CD4-positive, CD25-positive, alpha-beta regulatory T cell (primary cell): ENCODE measurements at regions not wholly inside any gene's neighbourhood (a gene's known extent, or its start where the extent isn't known, plus 50 kb on each side); places are given as distances from the start of the nearest gene placed in this dataset.

Source experiments
- ATAC-seq, 2 donors: fragments of 150-1000 bp; cut with Tn5 transposase; one replicate each; pipeline ENCODE4 v1.10.0; 2021; ENCODE audit warnings: low read depth in 2 of 2, moderate number of reproducible peaks in 2 of 2, moderate library complexity in 1 of 2
- DNase-seq, 3 donors: peaks; one replicate each; pipeline versions ENCODE4 v3.0.0 to v3.0.0-alpha.2; 2012 to 2022; ENCODE audit warnings: mixed read lengths in 1 of 3
- H3K27ac ChIP-seq: one replicate; pipeline ENCODE4 v1.7.0; 2013; ENCODE audit warnings: mild to moderate bottlenecking, low read length; ENCODE audit not compliant: insufficient read depth, poor library complexity, severe bottlenecking
- H3K27me3 ChIP-seq: one replicate; pipeline ENCODE4 v1.7.0; 2013; ENCODE audit warnings: low read length; ENCODE audit not compliant: control insufficient read depth, insufficient read depth
- H3K36me3 ChIP-seq: one replicate; pipeline ENCODE4 v1.7.0; 2013; ENCODE audit warnings: mild to moderate bottlenecking, low read length, moderate library complexity; ENCODE audit not compliant: control insufficient read depth, insufficient read depth
- H3K4me1 ChIP-seq: 2 replicates; pipeline ENCODE4 v1.7.0; 2013; ENCODE audit warnings: mild to moderate bottlenecking, low read length; ENCODE audit not compliant: insufficient read depth, control insufficient read depth, poor library complexity, severe bottlenecking
- H3K4me3 ChIP-seq: one replicate; pipeline ENCODE4 v1.7.0; 2013; ENCODE audit warnings: low read depth, mild to moderate bottlenecking, low read length, moderate library complexity
- H3K9me3 ChIP-seq, 2 experiments: 1 replicate in 1 of 2; 2 replicates in 1 of 2; pipeline ENCODE4 v1.7.0; 2013; ENCODE audit warnings: low read length in 2 of 2, mild to moderate bottlenecking in 1 of 2, moderate library complexity in 1 of 2; ENCODE audit not compliant: control insufficient read depth in 2 of 2
- H3K27ac Mint-ChIP-seq, 3 donors: one replicate each; pipeline ENCODE4 v1.8.0; 2020 to 2022; ENCODE audit warnings: mild to moderate bottlenecking in 3 of 3, mixed read lengths in 3 of 3, moderate library complexity in 2 of 3
- H3K27me3 Mint-ChIP-seq: one replicate; pipeline ENCODE4 v1.8.0; 2022; ENCODE audit warnings: mild to moderate bottlenecking, mixed read lengths
- H3K36me3 Mint-ChIP-seq: one replicate; pipeline ENCODE4 v1.8.0; 2020; ENCODE audit warnings: mixed read lengths
- H3K4me1 Mint-ChIP-seq, 4 donors: one replicate each; pipeline ENCODE4 v1.8.0; 2020 to 2022; ENCODE audit warnings: mixed read lengths in 4 of 4, mild to moderate bottlenecking in 1 of 4
- H3K4me3 Mint-ChIP-seq, 4 donors: one replicate each; pipeline ENCODE4 v1.8.0; 2020 to 2022; ENCODE audit warnings: mild to moderate bottlenecking in 4 of 4, mixed read lengths in 4 of 4, moderate library complexity in 3 of 4
- H3K9me3 Mint-ChIP-seq, 7 donors: one replicate each; pipeline ENCODE4 v1.8.0; 2020 to 2022; ENCODE audit warnings: mixed read lengths in 7 of 7, mild to moderate bottlenecking in 3 of 7, moderate library complexity in 2 of 7

GRCh38 chr2:107334306-107334705 is 448.3 kb upstream of the ST6GAL2 start:
- Histone ChIP-seq H3K27me3 (no peaks in the 10 kb centered on the region), H3K27ac (no peak overlapping the region), H3K4me1 (no peaks in the 10 kb centered on the region), H3K9me3 (peaks cover 0 to 4% of the 10 kb centered on the region in 2 experiments), H3K4me3 (no peak overlapping the region), H3K36me3 (no peaks in the 10 kb centered on the region)
- Mint-ChIP-seq H3K36me3 (no peaks in the 10 kb centered on the region), H3K27ac (no peak overlapping the region), H3K9me3 (peaks cover 2 to 10% (median 8%) of the 10 kb centered on the region in 7 donors), H3K27me3 (no peaks in the 10 kb centered on the region), H3K4me1 (no peaks in the 10 kb centered on the region), H3K4me3 (no peak overlapping the region)
- DNase-seq, result no peak
- ATAC-seq, result no peak

GRCh38 chr2:107336526-107336925 is 450.6 kb upstream of the ST6GAL2 start:
- DNase-seq, result no peak
- Histone ChIP-seq H3K9me3 (no peaks in the 10 kb centered on the region), H3K27me3 (no peaks in the 10 kb centered on the region), H3K27ac (no peak overlapping the region), H3K36me3 (no peaks in the 10 kb centered on the region), H3K4me1 (no peaks in the 10 kb centered on the region), H3K4me3 (no peak overlapping the region)
- no peak for ATAC-seq
- H3K4me1 Mint-ChIP-seq, result no peaks in the 10 kb centered on the region
- H3K4me3 Mint-ChIP-seq, result no peak overlapping the region
- peaks cover 0 to 13% (median 5%) of the 10 kb centered on the region in 7 donors for H3K9me3 Mint-ChIP-seq
- no peak overlapping the region for H3K27ac Mint-ChIP-seq
- no peaks in the 10 kb centered on the region for H3K27me3 Mint-ChIP-seq
- H3K36me3 Mint-ChIP-seq, result no peaks in the 10 kb centered on the region

GRCh38 chr2:107337209-107337898 is 451.4 kb upstream of the ST6GAL2 start:
- Mint-ChIP-seq H3K4me3 (no peak overlapping the region), H3K27ac (no peak overlapping the region), H3K4me1 (no peaks in the 10 kb centered on the region), H3K27me3 (no peaks in the 10 kb centered on the region), H3K9me3 (peaks cover 0 to 10% (median 5%) of the 10 kb centered on the region in 7 donors), H3K36me3 (no peaks in the 10 kb centered on the region)
- Histone ChIP-seq H3K4me1 (no peaks in the 10 kb centered on the region), H3K36me3 (no peaks in the 10 kb centered on the region), H3K27ac (no peak overlapping the region), H3K4me3 (no peak overlapping the region), H3K27me3 (no peaks in the 10 kb centered on the region), H3K9me3 (no peaks in the 10 kb centered on the region)
- DNase-seq (no peak), ATAC-seq (no peak)

- ATAC-seq, result no peak
- peaks cover 0 to 13% (median 3%) of the 10 kb centered on the region in 7 donors for H3K9me3 Mint-ChIP-seq
Measured at GRCh38 chr2:107338059-107338458, 452.1 kb upstream of the ST6GAL2 start.

DNA sequence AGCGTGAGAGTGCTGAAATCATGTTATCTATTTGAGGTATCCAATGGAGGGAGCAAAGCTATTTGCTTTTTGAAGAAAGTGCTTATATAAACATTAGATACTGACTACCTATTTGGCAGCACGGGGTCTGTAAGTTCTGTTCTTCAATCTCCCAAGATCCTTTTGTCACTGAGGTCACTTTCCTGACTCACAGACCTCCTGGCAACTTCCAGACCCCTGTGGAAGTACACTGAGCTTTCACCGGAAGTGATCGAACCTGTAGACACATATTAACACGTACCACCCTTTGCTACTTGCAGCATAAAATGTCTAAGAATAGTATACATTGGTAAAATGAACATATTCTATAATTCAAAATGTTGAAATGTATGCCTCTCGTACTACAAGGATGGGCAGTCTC is 452.6 kb upstream of the ST6GAL2 start:
- Histone ChIP-seq H3K27ac (no peak overlapping the region), H3K4me1 (no peaks in the 10 kb centered on the region), H3K4me3 (no peak overlapping the region), H3K9me3 (no peaks in the 10 kb centered on the region), H3K27me3 (no peaks in the 10 kb centered on the region), H3K36me3 (no peaks in the 10 kb centered on the region)
- no peaks in the 10 kb centered on the region for H3K27me3 Mint-ChIP-seq
- H3K4me3 Mint-ChIP-seq, result no peak overlapping the region
- DNase-seq, result no peak
- H3K9me3 Mint-ChIP-seq, result peaks cover 0 to 17% (median 3%) of the 10 kb centered on the region in 7 donors
- H3K27ac Mint-ChIP-seq, result no peak overlapping the region
- H3K4me1 Mint-ChIP-seq, result no peaks in the 10 kb centered on the region
- H3K36me3 Mint-ChIP-seq, result no peaks in the 10 kb centered on the region
- ATAC-seq, result no peak

More at GRCh38 chr2:107338059-107338458, 452.1 kb upstream of the ST6GAL2 start:
- Histone ChIP-seq H3K27ac (no peak overlapping the region), H3K4me1 (no peaks in the 10 kb centered on the region), H3K9me3 (no peaks in the 10 kb centered on the region), H3K27me3 (no peaks in the 10 kb centered on the region), H3K36me3 (no peaks in the 10 kb centered on the region), H3K4me3 (no peak overlapping the region)
- Mint-ChIP-seq H3K4me3 (no peak overlapping the region), H3K27me3 (no peaks in the 10 kb centered on the region), H3K36me3 (no peaks in the 10 kb centered on the region), H3K27ac (no peak overlapping the region), H3K4me1 (no peaks in the 10 kb centered on the region)
- no peak for DNase-seq

GRCh38 chr2:107340955-107341354 is 455.0 kb upstream of the ST6GAL2 start:
- no peak overlapping the region for H3K27ac Mint-ChIP-seq
- peaks cover 0 to 17% (median 3%) of the 10 kb centered on the region in 7 donors for H3K9me3 Mint-ChIP-seq
- H3K4me3 Mint-ChIP-seq, result no peak overlapping the region
- H3K4me3 ChIP-seq, result no peak overlapping the region
- ATAC-seq, result no peak
- H3K36me3 ChIP-seq, result no peaks in the 10 kb centered on the region
- no peaks in the 10 kb centered on the region for H3K4me1 ChIP-seq
- H3K27me3 ChIP-seq, result no peaks in the 10 kb centered on the region
- H3K4me1 Mint-ChIP-seq, result no peaks in the 10 kb centered on the region
- no peaks in the 10 kb centered on the region for H3K9me3 ChIP-seq
- no peaks in the 10 kb centered on the region for H3K27me3 Mint-ChIP-seq
- no peak for DNase-seq
- no peak overlapping the region for H3K27ac ChIP-seq
- H3K36me3 Mint-ChIP-seq, result no peaks in the 10 kb centered on the region

GRCh38 chr2:107349329-107349728 is 463.4 kb upstream of the ST6GAL2 start:
- Histone ChIP-seq H3K27me3 (no peaks in the 10 kb centered on the region), H3K4me3 (no peak overlapping the region), H3K36me3 (no peaks in the 10 kb centered on the region), H3K4me1 (no peaks in the 10 kb centered on the region), H3K9me3 (no peaks in the 10 kb centered on the region), H3K27ac (no peak overlapping the region)
- no peak overlapping the region for H3K27ac Mint-ChIP-seq
- H3K9me3 Mint-ChIP-seq, result peaks cover 0 to 25% (median 8%) of the 10 kb centered on the region in 7 donors
- ATAC-seq, result no peak
- no peaks in the 10 kb centered on the region for H3K36me3 Mint-ChIP-seq
- no peak overlapping the region for H3K4me3 Mint-ChIP-seq
- DNase-seq, result no peak
- H3K4me1 Mint-ChIP-seq, result no peaks in the 10 kb centered on the region
- no peaks in the 10 kb centered on the region for H3K27me3 Mint-ChIP-seq

DNA sequence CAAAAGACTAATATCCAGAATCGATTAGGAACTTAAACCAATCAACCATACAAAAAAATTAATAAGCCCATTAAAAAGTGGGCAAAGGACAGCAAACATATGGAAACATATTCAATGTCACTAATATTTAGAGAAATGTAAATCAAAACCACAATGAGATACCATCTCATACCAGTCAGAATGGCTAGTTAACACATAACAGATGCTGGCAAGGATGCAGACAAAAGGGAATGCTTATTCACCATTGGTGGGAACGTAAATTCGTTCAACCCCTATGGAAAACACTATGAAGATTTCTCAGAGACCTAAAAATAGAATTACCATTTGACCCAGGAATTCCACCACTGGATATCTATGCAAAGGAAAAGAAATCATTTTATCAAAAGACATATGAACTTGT is 468.2 kb upstream of the ST6GAL2 start:
- ATAC-seq, result no peak
- H3K27ac ChIP-seq, result no peak overlapping the region

More for the DNA sequence above, 468.2 kb upstream of the ST6GAL2 start:
- DNase-seq, result no peak
- H3K4me1 Mint-ChIP-seq, result no peaks in the 10 kb centered on the region
- H3K9me3 Mint-ChIP-seq, result peaks cover 0 to 22% (median 8%) of the 10 kb centered on the region in 7 donors
- no peaks in the 10 kb centered on the region for H3K36me3 Mint-ChIP-seq
- H3K27ac Mint-ChIP-seq, result no peak overlapping the region
- Histone ChIP-seq H3K4me3 (no peak overlapping the region), H3K4me1 (no peaks in the 10 kb centered on the region), H3K9me3 (no peaks in the 10 kb centered on the region), H3K36me3 (no peaks in the 10 kb centered on the region), H3K27me3 (no peaks in the 10 kb centered on the region)
- no peak overlapping the region for H3K4me3 Mint-ChIP-seq
- H3K27me3 Mint-ChIP-seq, result no peaks in the 10 kb centered on the region
